ENCODE measurements at regions not wholly inside any gene's neighbourhood (a gene's known extent, or its start where the extent isn't known, plus 50 kb on each side); places are given as distances from the start of the nearest gene placed in this dataset.
A peak's percentile ranks its signal among the peaks of the same experiment; 100 is the strongest.

GRCh38 chr1:234970731-234971476 is 157.7 kb downstream of the TOMM20 start (continued):
- TF ChIP-seq ZBTB33 (CRISPR knock-in tag; IDR thresholded peaks at IDR 0.05) = peak; percentile 90
- TF ChIP-seq ZNF121 (CRISPR knock-in tag; conservative IDR thresholded peaks at IDR 0.05) = no peak
- no peak for TF ChIP-seq ZNF212 (CRISPR knock-in tag; IDR thresholded peaks at IDR 0.05)
- no peak for TF ChIP-seq CHD7 (IDR thresholded peaks at IDR 0.05; ENCODE audit: low read depth, low read length)
- no peak for TF ChIP-seq ZNF174 (CRISPR knock-in tag; IDR thresholded peaks at IDR 0.05)
- no peak for TF ChIP-seq TEAD4 (IDR thresholded peaks at IDR 0.05; ENCODE audit: low read length)
- 0 out of 2 replicates have a peak, but pooled peaks have one; percentile 46 for TF ChIP-seq TEAD4 (CRISPR knock-in tag; IDR thresholded peaks at IDR 0.05; ENCODE audit: borderline replicate concordance)
- TF ChIP-seq ZNF609 (CRISPR knock-in tag; IDR thresholded peaks at IDR 0.05; ENCODE audit: borderline replicate concordance) = no peak
- no peak for TF ChIP-seq FOXJ3 (CRISPR knock-in tag; IDR thresholded peaks at IDR 0.05)

Measured in K562 (cell line).